ENCODE measurements at regions not wholly inside any gene's neighbourhood (a gene's known extent, or its start where the extent isn't known, plus 50 kb on each side); places are given as distances from the start of the nearest gene placed in this dataset.

- H3K4me1 ChIP-seq (ENCODE audit: control insufficient read depth, insufficient read depth, low read length), result no peaks in the 10 kb centered on the region
- no peak for TF ChIP-seq REST (IDR thresholded peaks at IDR 0.05; ENCODE audit: insufficient read depth in 1 of 2, low read depth in 2 of 2, low read length in 1 of 2)
- no peak for TF ChIP-seq POLR2AphosphoS5 (IDR thresholded peaks at IDR 0.05; ENCODE audit: low read depth, low read length)
- no peak for TF ChIP-seq SIN3A (IDR thresholded peaks at IDR 0.05; ENCODE audit: borderline replicate concordance, insufficient read depth, low read depth, low read length)
- TF ChIP-seq, protein P1, sequence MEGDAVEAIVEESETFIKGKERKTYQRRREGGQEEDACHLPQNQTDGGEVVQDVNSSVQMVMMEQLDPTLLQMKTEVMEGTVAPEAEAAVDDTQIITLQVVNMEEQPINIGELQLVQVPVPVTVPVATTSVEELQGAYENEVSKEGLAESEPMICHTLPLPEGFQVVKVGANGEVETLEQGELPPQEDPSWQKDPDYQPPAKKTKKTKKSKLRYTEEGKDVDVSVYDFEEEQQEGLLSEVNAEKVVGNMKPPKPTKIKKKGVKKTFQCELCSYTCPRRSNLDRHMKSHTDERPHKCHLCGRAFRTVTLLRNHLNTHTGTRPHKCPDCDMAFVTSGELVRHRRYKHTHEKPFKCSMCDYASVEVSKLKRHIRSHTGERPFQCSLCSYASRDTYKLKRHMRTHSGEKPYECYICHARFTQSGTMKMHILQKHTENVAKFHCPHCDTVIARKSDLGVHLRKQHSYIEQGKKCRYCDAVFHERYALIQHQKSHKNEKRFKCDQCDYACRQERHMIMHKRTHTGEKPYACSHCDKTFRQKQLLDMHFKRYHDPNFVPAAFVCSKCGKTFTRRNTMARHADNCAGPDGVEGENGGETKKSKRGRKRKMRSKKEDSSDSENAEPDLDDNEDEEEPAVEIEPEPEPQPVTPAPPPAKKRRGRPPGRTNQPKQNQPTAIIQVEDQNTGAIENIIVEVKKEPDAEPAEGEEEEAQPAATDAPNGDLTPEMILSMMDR (IDR thresholded peaks at IDR 0.05), result no peak
- no peak for TF ChIP-seq TCF7L2 (IDR thresholded peaks at IDR 0.05; ENCODE audit: low read depth, low read length)
- no TSS peak for BruUV-seq (replicated peaks)
- no peaks in the 10 kb centered on the region for H3K9me3 ChIP-seq (ENCODE audit: control insufficient read depth, insufficient read depth, low read depth, low read length)
- ATAC-seq (no peak), DNase-seq (ENCODE audit: low read depth, low spot score) (no peak)
- intact Hi-C loops (cut with micrococcal nuclease; ENCODE audit: unreplicated experiment) (no loop called here), in situ Hi-C loops (cut with HindIII; ENCODE audit: low pct_unique_long_range_greater_than_20kb, low sequenced_read_pairs) (no loop called here)
- H3K36me3 ChIP-seq (ENCODE audit: control insufficient read depth, insufficient read depth, low read length), result no peaks in the 10 kb centered on the region
- ChIA-PET CTCF (no interaction called here), POLR2A (no interaction called here)
- no peak overlapping the region for H3K4me3 ChIP-seq (ENCODE audit: low read depth in 2 of 2, low read length in 2 of 2)
- 0 out of 2 replicates have a peak, but pooled peaks cover 3% of the 10 kb centered on the region for H3K27me3 ChIP-seq (ENCODE audit: control insufficient read depth, insufficient read depth, low read length)
- H3K27ac ChIP-seq (ENCODE audit: low read length), result no peak overlapping the region
Measured at GRCh38 chr2:216294305-216294704, 78.0 kb downstream of the MARCHF4 start.

DNA sequence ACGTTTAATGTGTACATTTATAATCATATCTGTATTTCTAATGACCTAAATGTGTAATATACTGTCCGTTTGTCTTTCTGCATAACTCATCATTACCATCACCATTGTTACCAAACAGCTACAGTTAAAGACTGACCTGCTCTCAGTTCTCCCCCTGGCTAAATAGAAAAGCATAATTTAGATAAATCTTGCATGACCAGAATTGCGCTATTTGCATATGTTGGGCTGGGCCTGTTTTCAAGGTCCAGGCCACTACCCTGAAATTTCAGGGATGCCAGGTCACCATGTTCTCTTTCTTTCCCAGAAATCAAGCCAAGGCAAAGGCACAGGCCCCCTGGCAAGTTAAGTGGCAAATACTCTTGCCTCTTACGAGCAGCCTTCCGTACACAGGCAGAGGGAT lies 78.4 kb downstream of the MARCHF4 start:
- ATAC-seq (no peak), DNase-seq (ENCODE audit: low read depth, low spot score) (no peak)
- POLR2A ChIA-PET, result no interaction called here
- H3K9me3 ChIP-seq (ENCODE audit: control insufficient read depth, insufficient read depth, low read depth, low read length), result no peaks in the 10 kb centered on the region
- H3K27ac ChIP-seq (ENCODE audit: low read length), result no peak overlapping the region
- in situ Hi-C loops (cut with HindIII; ENCODE audit: low pct_unique_long_range_greater_than_20kb, low sequenced_read_pairs), result no loop called here
- intact Hi-C loops (cut with micrococcal nuclease; ENCODE audit: unreplicated experiment), result no loop called here
- no peak overlapping the region for H3K4me3 ChIP-seq (ENCODE audit: low read depth in 2 of 2, low read length in 2 of 2)
- CTCF ChIA-PET, result no interaction called here
- H3K27me3 ChIP-seq (ENCODE audit: control insufficient read depth, insufficient read depth, low read length), result 0 out of 2 replicates have a peak, but pooled peaks cover 3% of the 10 kb centered on the region
- H3K4me1 ChIP-seq (ENCODE audit: control insufficient read depth, insufficient read depth, low read length), result no peaks in the 10 kb centered on the region
- no peaks in the 10 kb centered on the region for H3K36me3 ChIP-seq (ENCODE audit: control insufficient read depth, insufficient read depth, low read length)
- TF ChIP-seq REST (IDR thresholded peaks at IDR 0.05; ENCODE audit: insufficient read depth in 1 of 2, low read depth in 2 of 2, low read length in 1 of 2) (no peak), POLR2AphosphoS5 (IDR thresholded peaks at IDR 0.05; ENCODE audit: low read depth, low read length) (no peak), SIN3A (IDR thresholded peaks at IDR 0.05; ENCODE audit: borderline replicate concordance, insufficient read depth, low read depth, low read length) (no peak), TCF7L2 (IDR thresholded peaks at IDR 0.05; ENCODE audit: low read depth, low read length) (no peak)
- TF ChIP-seq, protein P1 (IDR thresholded peaks at IDR 0.05), result no peak
- BruUV-seq (replicated peaks), result no TSS peak
